ENCODE measurements at regions not wholly inside any gene's neighbourhood (a gene's known extent, or its start where the extent isn't known, plus 50 kb on each side); places are given as distances from the start of the nearest gene placed in this dataset.

- POLR2A ChIA-PET = no interaction called here
- CTCF ChIA-PET = interaction anchor here (1.8 kb wide), 1 partner anchor 9 kb away, joined by 4 read pairs; no protein-coding TSS in a partner anchor
- DNase-seq (ENCODE audit: extremely low spot score) = no peak
- no peak for TF ChIP-seq CTCF (IDR thresholded peaks at IDR 0.05; ENCODE audit: control extremely low read depth, extremely low read depth, low read depth, missing control alignments)
Observed at GRCh38 chr12:47297993-47298392, 218.2 kb upstream of the AMIGO2 start.

- ChIA-PET POLR2A (no interaction called here), CTCF (interaction anchor here (1.0 to 1.8 kb wide), 2 partner anchors 10 to 12 kb away, joined by 3 to 4 read pairs; no protein-coding TSS in a partner anchor)
- DNase-seq (ENCODE audit: extremely low spot score) = no peak
- TF ChIP-seq CTCF (IDR thresholded peaks at IDR 0.05; ENCODE audit: control extremely low read depth, extremely low read depth, low read depth, missing control alignments) = no peak
Observed at GRCh38 chr12:47296828-47297227, 217.1 kb upstream of the AMIGO2 start.

- TF ChIP-seq CTCF (IDR thresholded peaks at IDR 0.05; ENCODE audit: control extremely low read depth, extremely low read depth, low read depth, missing control alignments) = no peak
- POLR2A ChIA-PET = no interaction called here
- CTCF ChIA-PET = interaction anchor here (1.0 to 2.4 kb wide), 2 partner anchors 8 to 13 kb away, joined by 3 to 8 read pairs; no protein-coding TSS in a partner anchor
- DNase-seq (ENCODE audit: extremely low spot score) = no peak
Observed at GRCh38 chr12:47293406-47293805, 213.6 kb upstream of the AMIGO2 start.

GRCh38 chr12:47286676-47287075 lies 206.9 kb upstream of the AMIGO2 start:
- TF ChIP-seq CTCF (IDR thresholded peaks at IDR 0.05; ENCODE audit: control extremely low read depth, extremely low read depth, low read depth, missing control alignments) = no peak
- DNase-seq (ENCODE audit: extremely low spot score) = no peak
- ChIA-PET POLR2A (no interaction called here), CTCF (no interaction called here)
